ENCODE measurements at regions not wholly inside any gene's neighbourhood (a gene's known extent, or its start where the extent isn't known, plus 50 kb on each side); places are given as distances from the start of the nearest gene placed in this dataset.

GRCh38 chr14:83529531-83529930, 1995.9 kb upstream of the SEL1L start:
- TF ChIP-seq CTCF (IDR thresholded peaks at IDR 0.05; ENCODE audit: insufficient read depth, low read length, severe bottlenecking) = no peak
- DNase-seq (ENCODE audit: low read depth) (no peak), FAIRE-seq (no peak)
- Histone ChIP-seq H3K36me3 (ENCODE audit: control insufficient read depth, insufficient read depth, low read length) (no peaks in the 10 kb centered on the region), H3K27me3 (ENCODE audit: control insufficient read depth, insufficient read depth, low read length) (no peaks in the 10 kb centered on the region), H3K4me3 (ENCODE audit: low read depth, low read length) (no peak overlapping the region)

GRCh38 chr14:83533734-83534133, 1996.2 kb upstream of the FLRT2 start:
- Histone ChIP-seq H3K36me3 (ENCODE audit: control insufficient read depth, insufficient read depth, low read length) (no peaks in the 10 kb centered on the region), H3K4me3 (ENCODE audit: low read depth, low read length) (no peak overlapping the region), H3K27me3 (ENCODE audit: control insufficient read depth, insufficient read depth, low read length) (no peaks in the 10 kb centered on the region)
- TF ChIP-seq CTCF (IDR thresholded peaks at IDR 0.05; ENCODE audit: insufficient read depth, low read length, severe bottlenecking) = no peak
- no peak for DNase-seq (ENCODE audit: low read depth)
- FAIRE-seq = no peak

- H3K27me3 ChIP-seq (ENCODE audit: control insufficient read depth, insufficient read depth, low read length) = no peaks in the 10 kb centered on the region
- TF ChIP-seq CTCF (IDR thresholded peaks at IDR 0.05; ENCODE audit: insufficient read depth, low read length, severe bottlenecking) = no peak
These were observed 1994.9 kb upstream of the FLRT2 start for GRCh38 chr14:83534995-83535394.

GRCh38 chr14:83535444-83535843, 1994.5 kb upstream of the FLRT2 start:
- DNase-seq (ENCODE audit: low read depth) = no peak
- no peak for TF ChIP-seq CTCF (IDR thresholded peaks at IDR 0.05; ENCODE audit: insufficient read depth, low read length, severe bottlenecking)
- Histone ChIP-seq H3K27me3 (ENCODE audit: control insufficient read depth, insufficient read depth, low read length) (no peaks in the 10 kb centered on the region), H3K4me3 (ENCODE audit: low read depth, low read length) (no peak overlapping the region), H3K36me3 (ENCODE audit: control insufficient read depth, insufficient read depth, low read length) (no peaks in the 10 kb centered on the region)
- no peak for FAIRE-seq

More at GRCh38 chr14:83534995-83535394, 1994.9 kb upstream of the FLRT2 start:
- no peak for FAIRE-seq
- no peak for DNase-seq (ENCODE audit: low read depth)
- no peak overlapping the region for H3K4me3 ChIP-seq (ENCODE audit: low read depth, low read length)
- H3K36me3 ChIP-seq (ENCODE audit: control insufficient read depth, insufficient read depth, low read length) = no peaks in the 10 kb centered on the region

GRCh38 chr14:83541147-83541546, 1988.8 kb upstream of the FLRT2 start:
- DNase-seq (ENCODE audit: low read depth) = no peak
- FAIRE-seq = no peak

More at GRCh38 chr14:83541147-83541546, 1988.8 kb upstream of the FLRT2 start:
- no peak for TF ChIP-seq CTCF (IDR thresholded peaks at IDR 0.05; ENCODE audit: insufficient read depth, low read length, severe bottlenecking)
- Histone ChIP-seq H3K4me3 (ENCODE audit: low read depth, low read length) (no peak overlapping the region), H3K27me3 (ENCODE audit: control insufficient read depth, insufficient read depth, low read length) (no peaks in the 10 kb centered on the region), H3K36me3 (ENCODE audit: control insufficient read depth, insufficient read depth, low read length) (no peaks in the 10 kb centered on the region)
